HEK293 (cell line): ENCODE measurements at regions not wholly inside any gene's neighbourhood (a gene's known extent, or its start where the extent isn't known, plus 50 kb on each side); places are given as distances from the start of the nearest gene placed in this dataset.

Source experiments
- CTCF ChIP-seq: fragments of 450-650 bp; formaldehyde crosslinking; IDR thresholded peaks from 2 replicates; pipeline ENCODE4 v1.5.1; 2016; ENCODE audit warnings: missing biosample characterization, missing genetic modification characterization
- ELK4 ChIP-seq: IDR thresholded peaks from 2 replicates; pipeline ENCODE4 v1.6.1; 2011; ENCODE audit warnings: mild to moderate bottlenecking, low read depth, low read length, borderline replicate concordance
- KLF9 ChIP-seq: fragments of 450-650 bp; formaldehyde crosslinking; IDR thresholded peaks from 2 replicates; pipeline ENCODE4 v1.5.1; 2016; ENCODE audit warnings: missing biosample characterization, missing genetic modification characterization, low read depth
- PBX3 ChIP-seq: sonication (generic); formaldehyde crosslinking; IDR thresholded peaks from 2 replicates; pipeline ENCODE4 v1.8.1; 2022; ENCODE audit warnings: mild to moderate bottlenecking, moderate library complexity, missing genetic modification reagents
- YY1 ChIP-seq: fragments of 450-650 bp; formaldehyde crosslinking; IDR thresholded peaks from 2 replicates; pipeline ENCODE4 v1.5.1; 2018; ENCODE audit warnings: missing biosample characterization, missing genetic modification characterization
- ZNF121 ChIP-seq: fragments of 450-650 bp; formaldehyde crosslinking; IDR thresholded peaks from 2 replicates; pipeline ENCODE4 v1.5.1; 2016; ENCODE audit warnings: missing biosample characterization, missing genetic modification characterization
- ZNF530 ChIP-seq: fragments of 450-650 bp; formaldehyde crosslinking; IDR thresholded peaks from 2 replicates; pipeline ENCODE4 v1.5.1; 2016; ENCODE audit warnings: low read depth, missing biosample characterization, missing genetic modification characterization

GRCh38 chrX:16476009-16476408, 173.9 kb upstream of the S100G start:
- TF ChIP-seq PBX3 (no peak), ELK4 (no peak), ZNF530 (tag by site-specific recombination) (no peak), KLF9 (tag by site-specific recombination) (no peak), CTCF (no peak), YY1 (tag by site-specific recombination) (no peak), ZNF121 (tag by site-specific recombination) (no peak)
